ENCODE measurements at regions not wholly inside any gene's neighbourhood (a gene's known extent, or its start where the extent isn't known, plus 50 kb on each side); places are given as distances from the start of the nearest gene placed in this dataset.

GRCh38 chr2:128632501-128632800 is 313.8 kb upstream of the HS6ST1 start:
- Histone ChIP-seq H3K9me3 (no peaks in the 10 kb centered on the region), H3K27me3 (no peaks in the 10 kb centered on the region), H3K36me3 (no peaks in the 10 kb centered on the region), H3K27ac (no peak overlapping the region), H3K4me3 (no peak overlapping the region), H3K4me1 (ENCODE audit: insufficient read depth) (no peaks in the 10 kb centered on the region)
- TF ChIP-seq POLR2A (IDR thresholded peaks at IDR 0.05) (no peak), EP300 (IDR thresholded peaks at IDR 0.05) (no peak), CTCF (IDR thresholded peaks at IDR 0.05) (no peak)
- intact Hi-C loops (cut with DNase I) = no loop called here
- 52 to 68% (median 65%) methylated on average over 6 of the region's 6 CpGs for WGBS, 3 donors
- DNase-seq = no peak

GRCh38 chr2:128633501-128633900 is 314.8 kb upstream of the HS6ST1 start:
- TF ChIP-seq CTCF (IDR thresholded peaks at IDR 0.05) = no peak
- TF ChIP-seq POLR2A (IDR thresholded peaks at IDR 0.05) = no peak
- H3K4me1 ChIP-seq (ENCODE audit: insufficient read depth) = no peaks in the 10 kb centered on the region
- H3K27me3 ChIP-seq = no peaks in the 10 kb centered on the region
- H3K27ac ChIP-seq = no peak overlapping the region
- WGBS, 3 donors = 83 to 88% (median 83%) methylated on average over 3 of the region's 3 CpGs
- no peaks in the 10 kb centered on the region for H3K36me3 ChIP-seq
- H3K9me3 ChIP-seq = no peaks in the 10 kb centered on the region
- DNase-seq = no peak
- intact Hi-C loops (cut with DNase I) = no loop called here
- no peak overlapping the region for H3K4me3 ChIP-seq

GRCh38 chr2:128635361-128635900 is 316.8 kb upstream of the HS6ST1 start:
- Histone ChIP-seq H3K27me3 (no peaks in the 10 kb centered on the region), H3K4me1 (ENCODE audit: insufficient read depth) (no peaks in the 10 kb centered on the region), H3K36me3 (no peaks in the 10 kb centered on the region), H3K9me3 (no peaks in the 10 kb centered on the region), H3K27ac (no peak overlapping the region), H3K4me3 (no peak overlapping the region)
- WGBS, 3 donors = 85 to 86% (median 86%) methylated on average over 8 of the region's 8 CpGs
- no peak for TF ChIP-seq CTCF (IDR thresholded peaks at IDR 0.05)
- no peak for TF ChIP-seq POLR2A (IDR thresholded peaks at IDR 0.05)
- no peak for TF ChIP-seq EP300 (IDR thresholded peaks at IDR 0.05)
- no peak for DNase-seq
- intact Hi-C loops (cut with DNase I) = no loop called here

GRCh38 chr2:128636802-128637147 is 318.1 kb upstream of the HS6ST1 start:
- H3K27ac ChIP-seq = no peak overlapping the region
- DNase-seq = peak in 1 of 5 donors; percentile 5
- no peaks in the 10 kb centered on the region for H3K9me3 ChIP-seq
- intact Hi-C loops (cut with DNase I) = no loop called here
- 83 to 94% (median 83%) methylated on average over 5 of the region's 5 CpGs for WGBS, 3 donors
- TF ChIP-seq EP300 (IDR thresholded peaks at IDR 0.05) (no peak), POLR2A (IDR thresholded peaks at IDR 0.05) (no peak), CTCF (IDR thresholded peaks at IDR 0.05) (no peak)
- no peaks in the 10 kb centered on the region for H3K4me1 ChIP-seq (ENCODE audit: insufficient read depth)
- no peak overlapping the region for H3K4me3 ChIP-seq
- H3K36me3 ChIP-seq = no peaks in the 10 kb centered on the region
- no peaks in the 10 kb centered on the region for H3K27me3 ChIP-seq

Measured in ovary (tissue), 7 donors.